ENCODE measurements at regions not wholly inside any gene's neighbourhood (a gene's known extent, or its start where the extent isn't known, plus 50 kb on each side); places are given as distances from the start of the nearest gene placed in this dataset.
"Not testable (repeated sequence)": the region's sequence is repeated elsewhere in the genome, so short reads cannot be mapped to it uniquely, and the experiment has no call there.

- ATAC-seq (no peak), DNase-seq (no peak)
- no peak overlapping the region for H3K27ac Mint-ChIP-seq
- no peaks in the 10 kb centered on the region for H3K9me3 Mint-ChIP-seq
- H3K4me3 Mint-ChIP-seq, result no peak overlapping the region
- no peaks in the 10 kb centered on the region for H3K27me3 Mint-ChIP-seq
- H3K4me1 Mint-ChIP-seq, result no peaks in the 10 kb centered on the region
Observed at GRCh38 chr5:3446410-3446809, 149.2 kb upstream of the IRX1 start.

DNA sequence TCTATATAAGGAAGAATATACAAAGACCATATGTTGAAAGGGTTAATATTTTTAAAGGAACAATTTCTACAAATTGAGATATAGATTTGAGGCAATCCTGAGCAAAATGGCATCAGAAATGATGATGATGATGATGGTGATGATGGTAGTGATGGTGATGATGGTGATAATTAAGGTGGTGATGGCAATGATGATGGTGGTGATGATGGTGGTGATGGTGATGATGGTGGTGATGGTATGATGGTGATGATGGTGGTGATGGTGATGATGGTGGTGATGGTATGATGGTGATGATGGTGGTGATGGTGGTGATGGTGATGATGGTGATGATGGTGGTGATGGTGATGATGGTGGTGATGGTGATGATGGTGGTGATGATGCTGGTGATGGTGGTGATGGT, 150.1 kb upstream of the IRX1 start:
- not testable (repeated sequence) for ATAC-seq, H3K27me3 Mint-ChIP-seq, H3K4me3 Mint-ChIP-seq, H3K9me3 Mint-ChIP-seq, H3K4me1 Mint-ChIP-seq, DNase-seq, H3K27ac Mint-ChIP-seq

- Mint-ChIP-seq H3K27me3 (peaks cover 19% of the 10 kb centered on the region), H3K4me3 (no peak overlapping the region), H3K27ac (no peak overlapping the region), H3K4me1 (no peaks in the 10 kb centered on the region), H3K9me3 (no peaks in the 10 kb centered on the region)
- no peak for DNase-seq
- no peak for ATAC-seq
Observed at GRCh38 chr5:3432135-3432534, 163.5 kb upstream of the IRX1 start.

GRCh38 chr5:3430691-3431090, 164.9 kb upstream of the IRX1 start:
- H3K27ac Mint-ChIP-seq, result no peak overlapping the region
- ATAC-seq (no peak), DNase-seq (no peak)
- H3K9me3 Mint-ChIP-seq, result no peaks in the 10 kb centered on the region
- no peaks in the 10 kb centered on the region for H3K4me1 Mint-ChIP-seq
- H3K4me3 Mint-ChIP-seq, result no peak overlapping the region
- peaks cover 19% of the 10 kb centered on the region for H3K27me3 Mint-ChIP-seq

DNA sequence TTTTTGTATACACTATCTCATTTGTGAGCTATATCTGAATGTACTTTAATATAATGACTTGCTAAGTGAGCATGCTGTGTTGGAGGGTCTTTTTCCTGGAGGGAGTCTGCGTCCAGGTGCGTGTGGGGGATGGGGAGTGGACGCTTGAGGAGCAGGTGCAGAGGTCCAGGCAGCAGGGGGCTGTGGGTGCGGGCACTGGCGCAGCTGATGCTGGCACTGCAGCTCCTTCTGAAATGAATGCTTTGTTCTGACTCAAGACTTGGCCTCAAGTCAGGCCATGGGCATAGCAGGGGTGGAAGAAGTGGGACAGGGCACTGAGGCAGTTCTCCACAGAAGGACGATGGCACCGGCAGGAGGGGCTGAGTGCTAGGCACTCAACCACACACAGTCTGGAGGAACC, 165.7 kb upstream of the IRX1 start:
- Mint-ChIP-seq H3K27ac (no peak overlapping the region), H3K4me1 (no peaks in the 10 kb centered on the region), H3K27me3 (peaks cover 19% of the 10 kb centered on the region), H3K9me3 (no peaks in the 10 kb centered on the region), H3K4me3 (no peak overlapping the region)
- no peak for ATAC-seq
- DNase-seq, result no peak

DNA sequence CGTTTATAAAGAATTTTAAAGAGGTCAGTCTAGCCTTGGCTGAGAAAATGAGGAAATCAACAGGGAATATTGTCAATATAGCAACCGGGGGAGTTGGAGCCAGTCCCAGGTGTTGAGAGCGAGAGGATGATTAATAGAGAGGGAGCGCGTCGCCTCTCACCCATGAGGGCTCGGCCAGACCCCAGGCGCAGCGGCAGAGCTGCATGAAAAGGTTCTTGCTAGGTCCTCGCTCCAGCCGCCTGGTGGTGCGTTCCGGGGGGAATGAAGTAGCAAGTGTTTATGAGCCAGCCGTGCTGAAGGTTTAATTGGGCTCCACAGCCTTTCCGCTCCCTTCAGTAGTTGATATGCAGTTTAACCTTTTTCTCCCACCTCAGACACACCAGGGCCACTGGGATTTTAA, 167.3 kb upstream of the IRX1 start:
- Mint-ChIP-seq H3K27ac (no peak overlapping the region), H3K27me3 (peaks cover 19% of the 10 kb centered on the region), H3K4me3 (no peak overlapping the region), H3K9me3 (peaks cover 0 to 6% of the 10 kb centered on the region in 2 donors), H3K4me1 (no peaks in the 10 kb centered on the region)
- ATAC-seq (no peak), DNase-seq (no peak)

DNA sequence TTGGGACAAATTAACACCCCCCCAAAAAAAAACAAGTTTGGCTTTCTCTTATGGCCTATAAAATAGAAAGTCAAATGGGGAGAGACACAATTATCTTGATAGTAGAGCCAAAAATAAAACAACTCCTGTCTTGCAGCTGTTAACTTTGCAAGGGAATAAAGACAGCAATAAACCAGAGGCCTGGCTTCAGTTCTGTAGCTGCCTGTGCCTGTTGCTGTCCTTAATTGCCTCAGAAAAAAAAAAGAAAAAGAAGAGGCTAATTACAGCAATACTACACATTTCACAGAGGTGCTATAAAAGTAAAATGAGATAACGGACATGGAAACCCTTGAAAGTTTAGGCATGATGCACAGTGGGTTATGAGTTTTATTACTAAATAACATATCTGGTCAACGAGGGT, 170.7 kb upstream of the IRX1 start:
- no peak overlapping the region for H3K4me3 Mint-ChIP-seq

DNA sequence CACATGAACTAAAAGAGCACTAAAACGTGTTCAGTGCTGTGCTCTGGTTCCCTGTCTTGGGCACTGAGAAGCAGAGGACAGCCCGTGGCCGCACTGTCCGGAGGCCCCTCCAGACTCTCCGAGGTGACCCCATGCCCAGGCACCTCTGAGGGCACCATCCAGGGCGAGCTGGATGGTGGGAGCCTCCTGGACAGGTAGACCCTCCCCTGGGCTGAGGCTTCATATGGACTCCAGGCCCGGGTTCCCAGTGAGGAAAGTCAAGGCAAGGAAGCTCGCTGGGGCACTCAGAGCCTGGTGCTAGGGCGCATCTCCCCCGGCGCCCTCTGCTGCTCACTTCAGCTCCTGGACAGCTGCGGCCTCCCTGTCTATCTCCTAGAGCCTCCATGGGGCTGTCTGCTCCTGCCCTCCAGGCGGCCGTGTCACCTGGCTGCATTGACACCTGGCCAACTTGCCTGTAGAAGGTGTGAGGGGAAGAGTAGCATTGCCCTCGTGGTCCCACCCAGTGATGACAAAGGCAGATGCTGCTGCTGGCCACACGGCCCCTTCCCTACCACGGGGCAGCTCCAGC, 178.2 kb upstream of the IRX1 start:
- Mint-ChIP-seq H3K4me1 (no peaks in the 10 kb centered on the region), H3K27ac (peak overlapping the region in 1 of 2 donors; percentile 77), H3K27me3 (no peaks in the 10 kb centered on the region), H3K9me3 (peaks cover 21 to 30% of the 10 kb centered on the region in 2 donors), H3K4me3 (no peak overlapping the region)
- ATAC-seq (peak; percentile 33), DNase-seq (no peak)

More for the DNA sequence above, 170.7 kb upstream of the IRX1 start:
- no peak for DNase-seq
- no peaks in the 10 kb centered on the region for H3K4me1 Mint-ChIP-seq
- ATAC-seq, result no peak
- peaks cover 14 to 16% of the 10 kb centered on the region in 2 donors for H3K9me3 Mint-ChIP-seq
- H3K27ac Mint-ChIP-seq, result no peak overlapping the region
- H3K27me3 Mint-ChIP-seq, result peaks cover 15% of the 10 kb centered on the region

DNA sequence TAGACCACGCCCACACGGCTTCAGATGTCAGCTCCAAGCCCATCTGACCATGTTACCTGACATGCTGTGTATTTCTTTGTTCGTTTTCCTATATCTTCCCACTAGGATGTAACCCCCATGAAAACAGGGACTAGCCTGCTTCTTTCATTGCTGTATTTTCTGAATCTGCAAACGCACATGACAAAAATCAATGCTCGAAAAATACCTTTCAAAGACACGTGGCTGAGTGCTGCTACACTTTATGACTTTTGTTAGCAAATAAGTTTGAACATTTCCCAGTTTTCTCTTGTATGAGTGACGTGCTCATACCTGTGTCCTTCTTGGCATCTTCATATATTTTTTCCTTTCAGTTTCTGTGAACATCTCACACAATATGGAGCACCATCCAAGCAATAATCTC, 181.3 kb upstream of the IRX1 start:
- Mint-ChIP-seq H3K27me3 (no peaks in the 10 kb centered on the region), H3K27ac (no peak overlapping the region), H3K4me3 (no peak overlapping the region), H3K9me3 (peaks cover 19 to 33% of the 10 kb centered on the region in 2 donors), H3K4me1 (no peaks in the 10 kb centered on the region)
- DNase-seq, result no peak
- ATAC-seq, result no peak

DNA sequence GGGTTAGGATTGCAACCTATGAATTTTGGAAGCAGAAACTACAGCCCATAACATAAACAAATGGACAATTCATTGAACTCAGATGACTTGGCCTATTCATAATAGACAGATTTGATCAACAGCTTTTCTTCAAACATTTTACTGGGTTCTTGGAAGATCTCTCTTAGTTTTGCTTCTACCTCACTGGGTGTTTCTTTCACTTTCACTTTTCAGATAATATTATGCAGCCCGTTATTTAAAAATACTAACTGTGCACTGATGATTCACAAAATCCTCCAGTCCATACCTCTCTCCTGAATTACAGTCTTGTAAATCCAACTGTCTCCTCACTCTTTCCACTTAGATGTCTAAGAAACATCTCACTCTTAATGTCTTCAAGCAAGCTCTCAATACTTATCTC, 183.5 kb upstream of the IRX1 start:
- peaks cover 19 to 33% of the 10 kb centered on the region in 2 donors for H3K9me3 Mint-ChIP-seq
- DNase-seq (no peak), ATAC-seq (no peak)
- no peak overlapping the region for H3K27ac Mint-ChIP-seq
- no peak overlapping the region for H3K4me3 Mint-ChIP-seq
- no peaks in the 10 kb centered on the region for H3K27me3 Mint-ChIP-seq
- no peaks in the 10 kb centered on the region for H3K4me1 Mint-ChIP-seq

DNA sequence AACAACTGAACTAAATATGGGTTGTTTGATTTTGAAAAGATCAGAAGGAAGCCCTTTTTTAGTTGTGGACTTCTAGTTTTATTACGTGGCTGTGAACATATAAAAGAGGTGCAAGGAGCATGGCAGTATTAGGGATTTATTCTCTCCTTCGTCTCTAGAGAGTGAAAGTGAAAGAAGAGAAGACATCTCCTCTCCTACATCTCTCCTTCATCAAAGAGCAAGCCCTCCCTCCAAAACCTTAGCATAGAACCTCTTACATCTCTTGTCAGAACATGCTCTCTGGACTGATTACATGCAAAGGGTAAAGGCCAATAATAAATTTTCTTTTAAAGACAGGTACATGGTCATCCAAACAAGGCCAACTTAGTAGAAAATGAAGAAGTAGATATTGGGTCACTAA, 184.3 kb upstream of the IRX1 start:
- Mint-ChIP-seq H3K9me3 (peaks cover 24 to 38% of the 10 kb centered on the region in 2 donors), H3K27me3 (no peaks in the 10 kb centered on the region), H3K4me1 (no peaks in the 10 kb centered on the region), H3K27ac (no peak overlapping the region), H3K4me3 (no peak overlapping the region)
- ATAC-seq, result no peak
- DNase-seq, result no peak

- Mint-ChIP-seq H3K27me3 (no peaks in the 10 kb centered on the region), H3K4me3 (no peak overlapping the region), H3K4me1 (no peaks in the 10 kb centered on the region), H3K9me3 (peaks cover 10 to 31% of the 10 kb centered on the region in 2 donors), H3K27ac (no peak overlapping the region)
- no peak for DNase-seq
- ATAC-seq, result no peak
Observed at GRCh38 chr5:3401635-3402034, 194.0 kb upstream of the IRX1 start.

DNA sequence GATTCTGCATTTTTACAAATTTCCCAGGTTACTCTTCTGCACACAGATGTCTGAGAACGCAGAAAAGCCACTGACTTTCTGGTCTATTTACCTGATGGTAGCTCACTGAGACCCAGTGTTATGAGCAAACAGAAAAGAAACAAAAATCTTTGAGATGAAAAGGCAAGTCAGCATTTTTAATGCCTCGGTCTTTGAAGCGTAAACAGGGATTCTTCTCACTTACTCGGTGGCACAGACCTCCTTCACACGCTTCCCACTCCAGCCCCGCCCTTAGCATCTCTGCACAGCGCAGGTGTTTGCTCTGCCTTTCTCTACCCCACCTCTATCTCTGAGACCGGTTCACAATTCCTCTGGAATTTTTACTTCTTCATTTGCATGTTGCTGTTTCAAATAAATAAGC, 195.0 kb upstream of the IRX1 start:
- Mint-ChIP-seq H3K4me1 (no peaks in the 10 kb centered on the region), H3K27me3 (no peaks in the 10 kb centered on the region), H3K27ac (no peak overlapping the region), H3K9me3 (peaks cover 5 to 22% of the 10 kb centered on the region in 2 donors), H3K4me3 (no peak overlapping the region)
- ATAC-seq (no peak), DNase-seq (no peak)

DNA sequence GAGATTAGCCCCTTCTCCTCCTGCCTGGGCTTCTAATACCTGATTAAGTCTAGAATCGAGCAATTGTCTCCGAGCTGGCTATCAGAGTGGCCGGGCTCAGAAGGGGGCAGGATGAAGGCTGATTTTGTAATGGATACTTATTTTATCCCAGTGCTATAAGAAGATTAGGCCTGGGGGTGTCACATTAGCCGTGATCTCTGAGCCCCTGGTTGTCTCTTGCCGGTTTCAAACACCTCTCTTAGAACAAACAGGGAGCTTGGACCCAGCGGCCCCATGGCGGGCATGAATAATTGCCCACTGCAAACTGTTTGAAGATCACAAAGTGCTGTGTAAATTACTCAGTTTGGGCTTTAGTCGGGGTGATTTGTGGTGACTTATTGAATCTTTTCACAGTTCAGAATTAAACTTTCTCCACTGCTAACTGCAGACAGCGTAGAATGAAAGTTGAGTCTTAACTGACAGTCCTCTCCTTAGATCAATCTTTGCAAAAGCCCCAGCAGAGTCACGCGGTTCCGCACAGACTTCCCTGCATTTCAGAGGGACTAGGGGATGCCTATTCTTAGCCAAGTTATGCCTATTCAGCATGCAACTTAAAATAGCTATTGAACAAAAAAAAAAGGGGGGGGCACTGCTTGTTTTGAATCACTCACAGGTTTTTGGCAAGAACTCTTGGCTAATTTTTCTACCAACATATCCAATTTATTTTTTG, 200.6 kb upstream of the IRX1 start:
- DNase-seq (no peak), ATAC-seq (no peak)
- Mint-ChIP-seq H3K4me3 (no peak overlapping the region), H3K9me3 (peaks cover 5 to 18% of the 10 kb centered on the region in 2 donors), H3K4me1 (no peaks in the 10 kb centered on the region), H3K27me3 (peaks cover 8% of the 10 kb centered on the region), H3K27ac (no peak overlapping the region)

DNA sequence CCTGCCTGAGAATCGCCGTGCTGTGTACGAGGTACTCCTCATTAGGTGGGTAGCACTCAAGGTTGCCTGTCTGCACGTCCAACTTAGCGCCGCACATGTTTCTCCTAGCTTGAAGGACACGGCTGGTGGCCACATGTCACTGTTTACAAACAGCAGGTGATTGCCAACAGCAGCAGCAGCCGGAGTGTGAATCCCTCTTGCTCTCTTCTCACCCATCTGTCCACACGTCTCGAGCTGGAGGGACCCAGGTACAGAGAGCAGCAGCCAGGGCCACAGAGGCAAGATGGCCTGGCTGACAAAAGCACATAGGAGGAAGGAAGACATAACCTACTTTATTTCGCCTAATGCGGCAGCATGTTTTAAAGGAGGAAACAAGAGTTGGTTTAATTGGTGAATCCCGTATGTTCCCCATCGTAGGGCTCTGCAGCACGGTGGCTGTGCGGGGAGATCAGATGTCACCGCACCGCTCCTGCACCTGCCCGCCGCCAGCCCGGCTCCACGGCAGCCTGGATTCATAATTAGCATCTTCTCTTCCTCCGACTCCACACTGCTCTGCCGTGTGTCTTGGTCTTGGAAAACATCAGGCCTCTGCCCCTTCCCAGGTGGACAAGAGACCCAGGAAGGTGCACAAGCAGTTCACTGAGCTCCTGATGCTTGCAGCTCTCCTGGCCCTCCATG, 201.6 kb upstream of the IRX1 start:
- H3K4me3 Mint-ChIP-seq, result no peak overlapping the region
- no peak for ATAC-seq
- peaks cover 0 to 8% of the 10 kb centered on the region in 2 donors for H3K9me3 Mint-ChIP-seq
- H3K27me3 Mint-ChIP-seq, result peaks cover 8% of the 10 kb centered on the region
- no peak overlapping the region for H3K27ac Mint-ChIP-seq
- DNase-seq, result no peak
- no peaks in the 10 kb centered on the region for H3K4me1 Mint-ChIP-seq

- H3K4me1 Mint-ChIP-seq, result no peaks in the 10 kb centered on the region
- H3K27ac Mint-ChIP-seq, result peak overlapping the region in 1 of 2 donors; percentile 48
- H3K27me3 Mint-ChIP-seq, result peaks cover 8% of the 10 kb centered on the region
- DNase-seq, result no peak
- no peak for ATAC-seq
- no peak overlapping the region for H3K4me3 Mint-ChIP-seq
- H3K9me3 Mint-ChIP-seq, result peaks cover 0 to 8% of the 10 kb centered on the region in 2 donors
Observed at GRCh38 chr5:3393122-3393919, 202.3 kb upstream of the IRX1 start.

Measured in stimulated activated naive CD8-positive, alpha-beta T cell treated with anti-CD3 and anti-CD28 coated beads, Interleukin-15, amount 100 ng/mL, for 72 hours (primary cell).